Head of caudate nucleus (tissue), 42 donors: ENCODE measurements at regions not wholly inside any gene's neighbourhood (a gene's known extent, or its start where the extent isn't known, plus 50 kb on each side); places are given as distances from the start of the nearest gene placed in this dataset.

Experiments
- DNase-seq, 42 donors: peaks; one replicate each; pipeline versions ENCODE4 v3.0.0 to v3.0.0-alpha.2; 2020 to 2021; ENCODE audit warnings: mixed read lengths in 7 of 42
- intact Hi-C: fragments of 100-400 bp; cut with DNase I; formaldehyde crosslinking; loops from one replicate; pipeline ENCODE4 v1.15.0; 2022

DNA sequence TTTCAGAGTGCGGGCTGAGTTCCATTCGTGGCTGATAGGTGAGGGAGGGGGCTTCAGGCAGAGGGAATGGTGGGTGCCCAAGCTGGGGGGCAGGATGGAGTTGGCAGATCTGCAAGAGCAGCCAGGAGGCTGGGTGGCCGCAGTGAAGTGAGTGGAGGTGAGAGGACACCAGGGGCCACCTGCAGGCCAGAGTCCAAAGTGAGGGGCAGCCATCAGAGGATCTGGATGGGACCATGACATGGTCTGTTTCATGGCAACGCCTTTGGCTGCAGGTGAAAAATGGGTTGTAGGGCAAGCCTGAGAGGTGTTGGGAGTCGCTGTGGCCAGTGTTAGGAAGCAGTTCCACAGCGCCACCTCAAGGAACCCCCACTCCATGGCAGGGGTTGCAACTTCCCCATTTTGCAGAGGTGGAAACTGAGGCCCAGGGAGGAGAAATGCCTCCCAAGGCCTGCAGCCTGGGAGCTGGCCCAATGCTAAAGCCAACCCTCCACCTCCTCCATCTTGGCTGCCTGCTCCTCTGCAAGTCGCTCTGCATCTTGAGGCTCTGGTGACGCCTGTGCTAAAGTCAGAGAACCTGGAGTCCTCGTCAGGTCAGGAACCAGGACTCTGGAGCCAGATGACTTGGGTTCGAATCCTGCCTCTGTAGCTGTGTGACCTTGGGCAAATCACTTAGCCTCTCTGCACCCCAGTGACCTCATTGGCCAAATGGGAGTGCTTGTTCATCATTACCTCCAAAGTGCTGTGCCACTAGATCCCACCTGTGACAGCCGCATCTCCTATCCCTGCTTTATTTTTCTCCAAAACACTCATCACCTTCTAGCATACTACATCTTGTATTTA lies 153.8 kb downstream of the CEBPB start:
- no peak for DNase-seq
- intact Hi-C loops: no loop called here

DNA sequence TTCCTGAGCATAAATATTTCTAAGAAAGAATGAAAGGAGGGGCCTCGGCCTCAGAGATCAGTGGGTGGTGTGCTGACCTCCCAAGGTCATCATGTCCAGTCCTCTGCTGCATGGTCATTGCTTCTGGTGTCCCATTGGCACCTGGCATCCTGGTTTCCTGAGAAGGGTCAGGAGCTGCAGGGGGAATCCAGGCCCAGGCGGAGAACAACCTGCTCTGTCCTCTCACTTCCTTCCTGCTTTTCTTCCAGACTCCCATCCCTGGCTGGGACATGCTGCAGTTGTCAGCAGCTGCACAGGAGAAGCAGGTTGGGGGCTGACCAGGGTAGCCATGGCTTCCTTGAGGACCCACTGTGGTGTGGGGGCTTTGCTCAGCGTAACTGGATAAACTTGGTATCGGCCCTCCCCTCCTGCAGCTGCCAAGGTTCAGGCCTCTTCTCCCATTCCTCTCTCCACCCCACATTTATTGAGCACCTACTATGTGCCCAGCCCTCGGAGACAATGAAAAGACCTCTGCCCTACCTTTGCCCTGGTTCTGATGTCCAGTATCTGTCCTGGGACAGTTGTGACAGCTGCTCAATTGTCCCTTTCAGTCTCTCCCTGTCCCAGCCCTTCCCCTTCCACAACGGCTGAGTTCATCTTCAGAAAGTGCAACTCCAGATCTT lies 155.2 kb downstream of the CEBPB start:
- no peak for DNase-seq
- intact Hi-C loops: no loop called here

DNA sequence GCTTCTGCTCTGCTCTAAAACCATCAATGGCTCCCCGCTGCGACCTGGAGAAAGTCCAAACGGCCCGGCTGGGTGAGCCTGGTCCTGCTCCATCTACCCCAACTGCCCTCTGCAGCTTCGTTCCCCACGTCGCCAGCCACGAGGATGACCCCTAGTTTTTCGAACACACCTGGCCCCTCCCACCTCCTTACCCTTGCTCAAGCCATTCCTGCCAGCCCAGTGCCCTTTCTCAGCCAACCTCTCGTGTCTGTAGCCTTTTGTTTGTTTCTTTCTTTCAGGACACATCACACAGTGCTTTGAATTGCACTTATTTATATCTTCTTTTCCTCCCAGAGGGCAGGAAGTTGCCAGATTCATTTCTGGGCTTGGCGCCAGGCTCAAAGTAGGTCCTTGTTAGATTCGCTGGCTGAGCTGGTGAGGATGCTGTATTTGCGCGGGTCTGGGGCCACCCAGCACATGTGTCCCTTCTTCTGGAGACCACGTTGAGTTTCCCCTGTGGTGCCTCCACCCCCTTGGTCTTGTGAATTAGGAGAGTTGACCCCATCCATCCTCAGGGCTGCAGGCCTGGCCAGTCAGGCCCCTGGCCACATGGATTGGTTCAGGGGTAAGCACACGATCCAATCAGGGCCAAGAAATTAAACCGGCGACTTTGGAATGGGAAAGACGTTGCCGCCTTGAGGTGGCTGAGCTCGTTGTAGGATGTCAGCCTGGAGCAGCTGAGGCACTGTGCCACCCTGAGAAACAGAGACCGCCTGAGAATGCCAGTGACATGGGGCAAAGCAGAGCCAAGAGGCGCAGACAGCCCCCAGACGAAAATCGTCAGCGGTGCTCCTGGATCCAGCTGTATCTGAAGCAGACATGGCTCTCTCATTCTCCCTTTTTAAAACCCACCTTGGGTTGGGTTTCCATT lies 156.0 kb downstream of the CEBPB start:
- intact Hi-C loops: no loop called here
- peak; percentile 31 to 80 (median 64) for DNase-seq

DNA sequence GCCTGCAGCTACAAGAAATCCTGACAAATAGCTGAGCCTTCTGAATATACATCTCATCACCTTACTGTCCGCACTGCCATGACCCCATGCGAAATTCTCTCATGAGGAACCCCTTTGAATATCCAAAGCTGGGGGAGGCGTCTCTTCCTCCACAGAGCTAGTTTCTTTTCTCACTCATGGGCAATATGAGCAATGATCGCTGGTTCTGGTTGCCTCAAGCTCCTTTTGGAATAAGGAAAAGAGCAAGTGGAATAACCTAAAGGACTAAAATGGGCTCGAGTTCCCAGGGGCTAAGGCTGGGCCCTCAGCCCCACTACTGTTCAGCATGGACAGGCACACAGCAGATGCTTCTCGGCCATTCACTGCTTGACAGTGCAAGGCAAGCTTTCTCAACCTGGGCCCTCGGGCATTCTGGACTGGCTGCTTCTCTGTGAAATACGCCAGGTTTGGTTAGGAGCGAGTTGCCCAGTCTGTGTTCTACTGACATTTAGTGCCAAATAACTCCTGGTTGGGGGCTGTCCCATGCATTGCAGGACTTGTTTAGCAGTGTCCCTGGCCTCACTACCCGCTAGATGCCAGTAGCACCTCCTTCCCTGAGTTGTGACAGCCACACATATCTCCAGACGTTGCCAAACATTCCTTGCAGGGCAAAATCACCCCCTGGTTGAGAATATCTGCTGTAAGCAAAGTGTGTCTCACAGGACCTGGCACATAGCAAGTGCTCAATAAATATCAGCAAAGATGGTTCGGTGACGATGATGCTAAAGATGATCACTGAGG lies 156.8 kb downstream of the CEBPB start:
- DNase-seq: no peak
- intact Hi-C loops: no loop called here

DNA sequence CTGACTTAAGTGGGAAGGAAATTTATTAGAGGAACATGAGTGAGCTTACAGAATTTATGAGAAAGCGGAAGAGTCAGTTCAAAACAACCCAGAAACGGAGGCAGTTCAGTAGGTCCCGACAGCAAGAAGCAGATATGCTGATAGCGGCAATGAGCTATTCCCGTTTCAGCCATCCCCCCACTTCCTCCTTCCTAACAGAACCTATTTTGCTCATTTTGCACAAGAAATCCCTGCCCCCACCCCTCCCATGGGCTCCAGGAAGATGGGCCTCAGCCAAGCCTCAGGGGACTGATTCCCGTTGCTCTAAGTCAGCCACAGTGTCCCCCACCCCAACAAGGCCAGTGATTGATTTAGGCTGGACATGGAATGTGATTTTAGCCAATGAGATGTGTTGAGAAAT lies 157.5 kb downstream of the CEBPB start:
- intact Hi-C loops: no loop called here
- DNase-seq: peak in 24 of 42 donors; percentile 20 to 66 (median 40)

DNA sequence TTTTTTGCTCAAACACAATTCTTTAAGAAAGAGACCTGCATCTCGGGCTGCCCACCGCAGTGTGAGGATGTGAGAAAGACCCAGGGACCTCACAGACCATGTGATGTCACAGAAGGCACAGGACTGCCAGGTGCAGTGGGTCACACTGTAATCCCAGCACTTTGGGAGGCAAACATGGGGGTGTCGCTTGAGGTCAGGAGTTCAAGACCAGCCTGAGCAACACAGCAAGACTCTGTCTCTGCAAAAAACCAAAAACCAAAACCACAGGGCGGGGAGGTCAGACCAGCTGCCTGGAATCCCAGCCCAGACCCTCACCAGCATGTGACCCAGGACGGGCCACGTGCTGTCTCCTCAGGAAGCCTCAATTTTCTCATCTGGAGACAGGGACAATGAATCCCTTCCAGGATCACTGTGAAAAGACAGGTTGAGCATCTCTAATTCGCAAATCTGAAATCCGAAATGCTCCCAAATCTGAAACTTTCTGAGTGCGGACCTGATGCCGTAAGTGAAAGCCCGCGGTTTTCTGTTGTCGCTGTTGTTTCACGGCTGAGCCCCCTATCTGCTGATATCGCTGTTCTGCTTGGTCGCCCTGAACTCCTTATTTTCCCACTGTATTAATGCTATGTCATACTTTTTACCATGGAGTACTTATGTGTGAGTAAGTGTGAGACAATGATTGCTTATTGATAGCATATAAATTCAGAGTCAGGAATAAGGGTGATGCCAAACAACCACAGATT lies 159.5 kb upstream of the PTPN1 start:
- intact Hi-C loops: no loop called here
- no peak for DNase-seq

DNA sequence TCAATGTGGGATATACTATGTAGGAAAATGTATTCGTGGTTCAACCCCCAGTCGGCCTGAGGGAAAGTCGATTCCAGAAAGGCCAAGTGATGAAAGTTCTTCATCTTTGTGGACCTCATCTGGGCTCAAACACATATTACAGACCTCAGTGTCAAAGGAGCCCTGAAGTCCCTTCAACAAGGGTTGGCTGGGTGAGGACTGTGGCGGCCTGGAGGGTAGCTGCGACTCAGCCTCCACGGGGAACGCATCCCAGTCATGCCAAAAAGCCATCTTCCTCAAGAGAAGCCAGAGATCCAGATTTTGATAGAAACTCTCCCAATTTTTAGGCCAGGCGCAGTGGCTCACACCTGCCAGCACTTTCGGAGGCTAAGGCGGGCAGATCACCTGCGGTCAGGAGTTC lies 158.6 kb upstream of the PTPN1 start:
- DNase-seq: no peak
- intact Hi-C loops: no loop called here

DNA sequence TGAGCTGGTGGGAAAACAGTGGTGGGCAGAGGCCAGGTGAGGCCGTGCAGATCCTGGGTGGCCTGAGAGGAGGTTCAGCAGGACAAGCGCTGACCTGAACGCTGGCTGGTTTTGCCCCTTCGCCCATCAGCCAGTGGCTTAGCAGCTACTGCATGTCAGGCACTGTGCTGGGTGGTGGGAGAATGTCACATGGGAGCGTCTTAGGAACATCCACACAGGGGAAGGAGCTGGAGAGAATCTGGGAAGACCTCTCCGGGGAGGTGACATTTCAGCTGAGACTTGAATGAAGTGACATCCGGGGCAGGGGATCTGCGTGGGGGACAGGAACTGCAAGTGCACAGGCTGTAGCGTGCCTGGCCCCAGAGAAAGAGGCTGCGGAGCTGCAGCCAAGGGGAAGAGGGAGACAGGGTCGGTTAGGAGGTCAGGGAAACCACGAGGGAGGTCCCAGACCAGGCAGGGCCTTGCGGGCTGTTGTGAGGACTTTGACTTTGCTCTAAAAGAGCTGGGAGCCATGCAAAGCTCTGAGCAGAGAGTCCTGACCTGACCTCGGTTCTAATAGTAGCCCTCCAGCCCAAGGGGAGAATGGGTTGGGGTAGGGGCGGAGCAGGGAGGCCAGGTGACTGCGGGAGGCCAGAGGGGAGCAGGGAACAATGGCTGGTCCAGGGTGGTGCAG lies 156.8 kb upstream of the PTPN1 start:
- intact Hi-C loops: no loop called here

DNA sequence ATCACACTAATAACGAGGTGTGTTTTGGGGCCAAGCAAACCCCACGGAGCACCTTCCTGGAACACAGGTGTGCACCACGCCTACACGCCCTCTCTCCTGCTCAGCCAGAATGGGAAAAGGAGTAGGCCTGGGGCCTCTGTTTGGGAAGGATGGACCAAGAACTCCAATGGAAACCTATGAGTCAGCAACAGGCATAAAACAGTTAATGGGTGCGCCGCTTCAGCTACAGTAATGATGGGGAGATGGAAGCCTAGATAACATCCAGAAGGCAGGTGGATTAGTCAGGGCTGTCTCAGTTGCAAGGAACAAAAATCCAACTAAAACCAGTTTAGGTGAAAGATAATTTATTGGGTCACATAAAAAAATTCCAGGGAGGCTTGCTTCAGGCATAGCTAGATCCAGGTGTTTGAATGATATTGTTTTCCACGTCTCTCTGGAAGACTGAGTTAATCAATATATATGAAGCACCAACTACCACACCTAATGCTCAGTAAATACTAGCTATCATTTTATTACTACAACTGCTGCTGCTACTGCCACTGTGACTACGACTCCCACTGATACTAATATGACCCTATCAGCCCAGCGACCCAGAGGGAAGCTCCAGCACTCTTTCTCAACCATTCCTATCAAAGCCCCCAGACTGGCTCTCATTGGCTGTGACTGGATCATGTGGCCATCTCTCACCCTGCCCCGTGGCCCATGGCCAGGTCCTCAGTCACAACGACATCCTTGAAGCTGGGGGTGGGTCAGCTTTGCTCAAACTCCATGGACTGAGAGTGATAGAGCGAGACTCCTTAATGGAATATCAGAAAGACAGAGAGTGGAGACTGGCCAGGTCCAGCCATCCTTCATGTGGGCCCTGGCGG lies 155.2 kb upstream of the PTPN1 start:
- DNase-seq: no peak
- intact Hi-C loops: no loop called here

More for the DNA sequence above, 156.8 kb upstream of the PTPN1 start:
- DNase-seq: no peak

DNA sequence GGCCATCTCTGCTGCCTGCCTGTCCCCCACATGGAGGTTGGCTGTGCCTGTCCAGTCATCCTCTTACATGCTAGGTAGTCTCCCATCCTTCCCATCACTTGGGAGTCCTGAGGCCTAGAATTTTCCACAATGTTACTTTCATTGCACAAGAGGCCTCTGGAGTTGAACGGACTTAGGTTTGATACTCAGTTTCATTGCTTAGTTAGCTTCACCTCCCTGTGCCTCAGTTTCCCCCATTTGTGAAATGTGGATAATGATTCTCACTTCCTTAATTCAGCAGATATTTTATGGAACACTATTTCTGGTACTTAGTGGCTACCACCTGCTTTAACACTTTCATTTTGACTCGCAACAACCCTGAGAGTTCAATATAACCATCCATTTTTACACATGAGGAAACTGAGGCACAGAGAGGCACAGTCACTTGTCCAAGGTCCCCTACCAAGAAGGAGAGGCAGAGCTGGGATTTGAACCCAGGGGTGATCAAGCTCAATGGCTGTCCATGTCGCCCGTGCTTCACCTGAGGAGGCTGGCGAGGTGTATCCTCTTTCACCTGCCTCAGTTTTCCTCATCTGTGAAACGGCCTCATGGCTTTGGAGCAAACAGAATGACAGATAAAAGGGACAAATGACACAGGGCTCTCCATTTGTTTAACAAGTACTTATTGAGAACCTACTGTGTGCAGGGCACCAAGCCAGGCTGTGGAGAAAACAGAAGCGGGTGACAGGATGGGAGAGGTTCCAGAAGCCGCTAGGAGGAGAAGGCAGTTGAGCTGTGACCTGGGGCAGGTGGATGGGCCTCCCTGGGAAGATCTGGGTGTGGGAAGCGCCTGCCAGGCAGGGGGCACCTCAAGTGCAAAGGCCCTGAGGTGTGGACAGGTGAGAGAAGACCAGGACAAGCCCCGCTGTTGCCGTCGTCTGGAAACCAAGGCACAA lies 154.3 kb upstream of the PTPN1 start:
- no peak for DNase-seq
- intact Hi-C loops: no loop called here

DNA sequence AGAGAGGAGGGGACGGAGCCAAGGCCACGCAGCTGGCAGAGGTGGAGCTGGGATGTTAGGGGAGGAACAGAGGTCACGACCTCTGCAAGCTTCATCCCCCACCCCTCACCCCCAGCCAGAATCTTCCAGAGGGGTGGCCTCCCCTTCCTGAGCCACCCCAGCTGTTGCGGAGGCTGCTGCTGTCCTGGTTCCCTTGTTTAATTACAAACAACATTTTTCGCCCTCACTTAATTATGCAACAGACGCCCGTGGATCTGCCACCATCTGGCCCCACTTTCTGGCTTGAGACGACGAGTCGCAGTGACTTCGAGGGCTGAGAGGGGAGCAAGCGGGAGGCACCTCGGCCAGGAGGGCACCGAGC lies 153.7 kb upstream of the PTPN1 start:
- DNase-seq: no peak
- intact Hi-C loops: no loop called here

DNA sequence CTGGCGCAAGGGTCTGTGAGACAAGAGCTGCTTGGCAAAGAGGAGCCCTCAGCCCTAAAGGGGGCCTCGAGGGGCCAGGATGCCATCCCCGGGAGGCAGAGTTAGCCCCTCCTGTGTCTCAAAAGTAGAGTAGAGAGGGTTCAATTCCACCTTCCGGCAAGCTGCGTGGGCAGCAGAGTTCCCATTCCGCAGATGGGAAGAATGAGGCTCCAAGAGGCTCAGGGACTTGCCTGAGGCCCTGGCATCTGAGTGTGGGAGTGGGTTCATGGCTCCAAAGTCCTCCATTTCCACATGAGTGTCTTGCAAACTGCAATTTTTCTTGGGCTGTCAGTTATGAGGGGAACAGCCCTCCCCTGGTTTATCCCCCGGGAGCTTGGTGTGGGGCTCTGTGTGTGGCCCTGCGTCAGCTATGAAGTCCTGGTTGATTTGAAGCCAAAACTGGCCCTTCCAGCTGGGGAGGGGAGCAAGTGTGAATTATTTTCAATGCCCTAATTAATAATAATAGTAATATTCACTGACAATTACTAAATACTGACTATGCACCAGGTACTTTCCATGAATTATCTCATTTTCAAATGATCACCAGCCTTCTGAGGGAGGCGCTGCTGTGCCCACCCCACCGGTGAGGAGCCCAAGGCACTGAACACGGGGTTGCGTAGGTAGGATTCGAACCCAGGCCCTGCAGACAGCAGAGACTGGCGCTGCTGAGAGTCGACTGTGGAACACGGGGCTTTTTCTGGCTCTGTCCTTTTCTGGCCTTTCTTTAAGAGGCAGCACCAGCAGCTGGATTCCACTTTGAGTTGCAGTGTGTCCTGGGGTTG lies 153.0 kb upstream of the PTPN1 start:
- intact Hi-C loops: no loop called here
- no peak for DNase-seq

DNA sequence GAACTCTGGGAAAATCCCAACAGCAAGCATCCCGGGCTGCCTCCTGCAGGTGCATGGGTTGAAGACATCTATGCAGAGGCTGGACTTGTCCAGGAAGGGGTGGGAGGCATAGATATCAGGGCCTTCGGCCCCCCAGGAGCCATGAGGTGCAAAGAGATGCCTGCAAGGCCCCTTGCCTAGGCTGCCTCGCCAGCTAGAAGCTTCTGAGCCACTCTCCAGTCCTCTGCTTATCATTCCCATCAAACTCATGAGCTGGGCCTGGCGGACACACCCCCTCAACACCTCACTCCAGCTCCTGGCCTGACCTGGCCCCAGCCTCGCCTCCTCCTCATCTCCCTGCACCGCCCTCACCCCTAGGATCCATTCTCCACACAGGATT lies 152.4 kb upstream of the PTPN1 start:
- no peak for DNase-seq
- intact Hi-C loops: no loop called here

DNA sequence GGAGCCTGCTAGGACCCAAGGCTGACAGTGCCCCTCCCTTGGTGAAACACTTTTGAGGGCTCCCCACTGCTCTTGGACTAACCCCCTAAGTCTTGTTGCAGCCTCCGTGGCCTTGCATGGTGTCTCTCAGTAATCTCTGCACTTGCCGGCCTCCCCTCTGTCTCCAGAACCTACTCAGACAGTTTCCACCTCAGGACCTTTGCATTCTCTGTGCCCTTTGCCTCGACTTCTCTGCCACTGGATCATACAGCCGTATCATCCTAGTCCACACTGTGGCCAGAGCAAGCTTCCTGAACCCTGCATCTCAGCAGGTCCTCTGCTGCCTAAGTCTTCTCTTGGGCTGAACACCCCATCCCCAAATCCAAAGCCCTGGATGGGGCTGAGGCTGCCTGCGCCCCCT lies 152.0 kb upstream of the PTPN1 start:
- DNase-seq: no peak
- intact Hi-C loops: no loop called here

DNA sequence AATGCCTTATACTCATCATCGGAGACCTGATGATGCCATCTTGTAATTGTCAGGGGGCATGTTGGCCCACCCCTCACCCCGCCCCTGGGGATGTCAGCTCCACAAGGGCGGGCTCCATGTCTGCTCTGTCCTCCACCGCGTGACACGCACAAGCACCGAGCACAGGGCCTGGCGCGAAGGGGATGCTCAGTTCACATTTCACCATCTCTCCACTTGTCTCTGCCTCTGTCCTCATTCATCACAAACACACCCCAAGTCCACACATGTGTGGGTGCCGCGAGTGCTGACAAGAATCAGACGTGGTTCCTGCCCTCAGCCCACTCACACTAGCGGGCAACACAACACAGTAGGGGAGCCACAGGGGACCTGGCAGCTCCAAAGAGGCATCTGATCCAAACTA lies 151.2 kb upstream of the PTPN1 start:
- DNase-seq: no peak
- intact Hi-C loops: no loop called here
